ENCODE measurements at regions not wholly inside any gene's neighbourhood (a gene's known extent, or its start where the extent isn't known, plus 50 kb on each side); places are given as distances from the start of the nearest gene placed in this dataset.

DNA sequence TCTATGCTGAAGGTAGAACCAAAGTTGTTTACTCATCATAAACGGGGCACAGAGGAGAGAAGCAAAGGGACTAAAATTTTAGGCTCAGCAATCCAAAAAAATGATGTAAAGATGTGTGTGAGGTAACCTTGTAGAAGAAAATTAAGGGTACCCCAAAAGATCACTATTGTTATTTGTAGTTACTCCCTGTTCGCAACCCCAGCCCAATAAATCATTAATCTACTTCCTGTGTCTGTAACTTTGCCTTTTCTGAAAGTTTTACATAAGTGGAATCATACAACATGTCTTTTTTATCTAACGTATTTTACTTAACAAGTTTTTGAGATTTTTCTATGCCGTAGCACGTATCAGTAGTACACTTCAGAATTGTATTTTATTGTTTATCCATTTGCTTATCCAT is 1114.8 kb upstream of the GJE1 start:
- DNase-seq (ENCODE audit: low spot score) (no peak), FAIRE-seq (no peak)

DNA sequence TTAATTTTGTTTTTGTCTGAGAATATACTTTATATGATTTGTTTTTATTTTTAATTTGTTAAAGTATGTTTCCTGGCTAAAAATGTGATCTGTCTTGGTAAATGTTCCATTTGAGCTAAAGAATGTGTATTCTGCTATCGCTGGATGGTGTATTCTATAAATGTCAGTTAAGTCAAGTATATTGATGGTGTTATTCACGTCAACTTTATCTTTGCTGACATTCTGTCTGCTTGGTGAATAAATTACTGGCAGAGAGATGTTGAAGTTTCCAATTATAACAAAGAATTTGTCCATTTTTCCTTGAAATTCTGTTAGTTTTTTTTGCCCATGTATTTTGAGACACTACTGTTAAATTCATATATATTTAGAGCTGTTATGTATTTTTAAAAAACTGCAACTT is 1131.8 kb upstream of the GJE1 start:
- FAIRE-seq (no peak), DNase-seq (ENCODE audit: low spot score) (no peak)

DNA sequence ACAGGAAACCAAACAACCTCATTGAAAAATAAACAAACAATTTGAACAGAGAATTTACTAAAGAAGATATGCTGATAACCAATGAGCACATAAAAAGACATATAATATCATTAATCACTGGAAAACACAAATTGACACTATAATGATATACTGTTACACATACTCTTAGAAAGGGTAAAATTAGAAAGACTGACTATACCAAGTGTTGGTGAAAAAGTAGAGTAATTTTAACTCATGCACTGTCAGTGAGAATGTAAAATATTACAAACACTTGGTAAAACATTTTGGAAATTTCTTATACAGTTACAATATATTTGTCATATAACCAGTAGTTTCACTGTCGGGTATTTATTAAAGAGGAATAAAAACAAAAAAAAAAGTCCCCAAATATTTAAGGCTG is 1139.2 kb upstream of the GJE1 start:
- FAIRE-seq (no peak), DNase-seq (ENCODE audit: low spot score) (no peak)

DNA sequence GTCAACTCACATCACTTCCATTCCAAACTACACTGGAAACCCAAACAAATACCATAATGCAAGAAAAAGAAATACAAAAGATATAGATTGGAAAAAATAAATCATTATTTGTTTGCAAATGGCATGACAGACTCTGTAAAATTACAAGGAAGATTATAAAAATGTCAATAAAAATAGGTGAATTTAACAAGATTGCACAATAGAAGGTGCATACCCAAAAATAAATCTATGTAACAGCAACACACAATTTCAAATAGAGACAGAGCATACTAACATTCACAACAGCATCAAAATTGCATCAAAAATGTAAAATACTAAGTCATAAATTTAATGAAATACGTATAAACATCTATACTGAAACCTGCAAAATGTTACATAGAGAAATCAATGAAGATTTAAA is 1140.0 kb upstream of the GJE1 start:
- FAIRE-seq = no peak

GRCh38 chr6:140988780-140989179 is 1143.9 kb upstream of the GJE1 start:
- no peak for FAIRE-seq
- no peak for DNase-seq (ENCODE audit: low spot score)

More for the DNA sequence above, 1140.0 kb upstream of the GJE1 start:
- DNase-seq (ENCODE audit: low spot score) = no peak

- FAIRE-seq (no peak), DNase-seq (ENCODE audit: low spot score) (no peak)
These were observed 1145.2 kb upstream of the GJE1 start for GRCh38 chr6:140987364-140988155.

GRCh38 chr6:140985679-140986275 is 1146.9 kb upstream of the GJE1 start:
- FAIRE-seq = no peak
- DNase-seq (ENCODE audit: low spot score) = no peak

DNA sequence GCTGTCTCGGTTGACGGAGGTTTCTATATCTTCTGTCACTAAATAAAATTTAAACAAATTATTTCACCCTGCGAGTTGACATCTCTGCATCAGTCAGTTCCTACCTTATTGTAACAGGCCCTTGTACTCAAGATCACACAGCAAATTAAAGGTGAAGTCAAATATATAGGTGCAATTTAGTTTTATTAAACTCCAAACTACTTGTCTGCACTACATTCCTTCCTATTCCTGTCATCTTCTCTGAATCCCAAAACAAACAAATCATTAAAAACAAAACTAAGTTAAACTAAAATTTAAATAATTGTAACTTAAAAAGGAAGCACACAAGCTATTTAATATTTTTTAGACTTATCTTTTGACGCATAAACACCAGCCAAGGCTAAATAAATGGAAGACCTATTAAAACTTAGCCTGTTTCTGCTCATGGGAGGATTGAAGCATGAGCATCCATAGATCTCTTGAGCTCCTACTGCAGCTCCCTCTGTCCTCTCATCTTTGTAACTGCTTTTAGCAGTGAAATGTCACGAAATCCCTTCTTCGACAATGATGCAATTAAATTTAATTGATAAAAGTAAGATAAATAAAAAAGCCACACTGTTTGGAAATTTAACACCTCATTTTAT is 1152.3 kb upstream of the GJE1 start:
- no peak for FAIRE-seq
- no peak for DNase-seq (ENCODE audit: low spot score)

DNA sequence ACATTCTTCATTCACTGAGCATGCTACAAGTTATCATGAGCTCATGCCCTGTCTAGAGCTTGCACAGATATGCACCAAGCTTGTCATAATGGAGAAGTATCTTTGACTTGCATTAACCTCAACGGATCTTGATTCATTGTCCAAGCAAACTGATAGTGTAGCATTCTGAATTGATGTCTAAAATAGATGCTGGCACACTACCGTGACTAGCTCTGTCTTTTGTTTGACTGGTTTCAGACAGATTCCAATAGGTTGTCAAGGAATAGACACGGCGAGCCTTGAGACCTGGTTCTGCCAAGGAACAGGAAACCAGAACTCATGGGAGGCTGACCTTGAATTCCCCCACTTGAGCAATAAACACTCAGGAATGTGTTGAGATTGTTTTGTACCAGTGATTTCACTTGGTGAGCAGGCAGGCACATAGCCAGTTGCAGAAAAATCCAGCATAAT is 1153.1 kb upstream of the GJE1 start:
- DNase-seq (ENCODE audit: low spot score) = no peak
- no peak for FAIRE-seq

DNA sequence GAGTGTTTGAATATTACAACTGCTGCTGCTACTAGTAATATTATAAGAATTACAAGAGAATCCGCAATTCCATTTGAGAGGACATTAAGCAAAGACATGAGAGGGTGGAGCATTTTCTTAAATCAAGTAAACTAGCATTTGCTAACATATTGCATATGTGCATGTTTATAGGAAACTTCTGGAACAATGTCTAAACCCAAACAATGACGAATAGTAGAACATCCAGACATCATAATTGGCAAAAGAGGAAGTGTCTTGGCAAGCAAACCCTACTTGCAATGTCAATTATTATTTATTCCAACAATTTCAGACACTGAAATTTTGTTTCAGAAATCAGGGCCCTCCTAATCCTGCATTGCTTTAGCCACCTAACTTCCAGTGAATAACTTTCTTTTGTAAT is 1155.3 kb upstream of the GJE1 start:
- FAIRE-seq (no peak), DNase-seq (ENCODE audit: low spot score) (no peak)

DNA sequence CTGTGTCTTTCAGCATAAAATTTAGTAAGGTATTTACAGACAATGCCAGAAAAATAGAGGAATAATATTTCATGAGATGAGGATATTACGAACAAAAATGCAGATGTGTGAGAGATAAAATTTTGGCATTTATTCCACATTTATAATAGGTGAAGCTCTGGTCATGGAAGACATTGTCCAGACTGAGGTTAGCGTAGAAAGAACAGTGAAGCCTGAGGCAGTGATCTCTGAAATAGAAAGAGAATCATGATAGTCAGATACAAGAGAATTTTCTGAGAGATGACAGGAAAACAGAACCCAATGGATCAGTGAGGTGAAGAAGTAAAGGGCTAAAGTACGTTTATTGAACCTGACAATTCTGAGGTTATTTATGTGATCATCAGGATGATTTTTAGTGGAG is 1155.9 kb upstream of the GJE1 start:
- DNase-seq (ENCODE audit: low spot score) (no peak), FAIRE-seq (no peak)

- FAIRE-seq = no peak
- no peak for DNase-seq (ENCODE audit: low spot score)
These were observed 1162.2 kb upstream of the GJE1 start for GRCh38 chr6:140970485-140970884.

DNA sequence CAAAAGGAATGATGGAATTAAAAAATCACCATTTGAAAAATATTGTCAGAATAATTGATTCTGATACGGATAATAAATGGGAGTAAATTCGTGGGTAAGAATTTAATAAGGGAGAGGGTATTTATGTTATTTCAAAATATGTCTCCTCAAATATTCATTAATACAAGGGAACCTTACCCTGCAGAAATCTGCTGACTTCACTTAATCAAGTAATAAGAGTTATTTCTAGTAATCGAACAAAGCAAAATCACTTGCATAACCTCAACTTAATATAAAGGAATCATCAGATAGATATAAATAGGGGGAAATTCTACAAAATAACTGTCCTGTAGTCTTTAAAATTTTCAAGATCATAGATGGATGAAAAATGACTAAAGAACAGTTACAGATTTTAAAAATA is 1164.7 kb upstream of the GJE1 start:
- DNase-seq (ENCODE audit: low spot score) = no peak
- no peak for FAIRE-seq

GRCh38 chr6:140966676-140967075 is 1166.0 kb upstream of the GJE1 start:
- no peak for DNase-seq (ENCODE audit: low spot score)
- FAIRE-seq = no peak

- no peak for DNase-seq (ENCODE audit: low spot score)
These were observed 1172.2 kb upstream of the GJE1 start for GRCh38 chr6:140960566-140960965.

DNA sequence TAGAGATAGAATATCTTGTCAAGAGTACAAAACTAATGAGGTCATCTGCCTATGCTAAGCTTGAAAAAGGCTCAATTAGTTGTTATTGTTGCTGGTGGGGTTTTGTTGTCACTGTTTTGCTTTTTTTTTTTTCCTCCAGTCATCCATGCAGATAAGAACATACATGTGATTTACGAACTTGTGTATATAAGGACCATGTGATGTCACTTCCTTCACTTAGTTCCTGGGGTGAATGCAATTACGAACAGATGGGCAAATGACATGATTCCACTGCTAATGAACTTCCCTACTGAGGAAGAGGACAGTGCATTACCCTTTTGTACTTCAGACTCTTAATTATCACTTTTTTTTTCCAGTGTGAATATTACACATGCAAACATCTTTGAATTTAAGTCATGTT is 1175.3 kb upstream of the GJE1 start:
- DNase-seq (ENCODE audit: low spot score) = no peak
- no peak for FAIRE-seq

More at GRCh38 chr6:140960566-140960965, 1172.2 kb upstream of the GJE1 start:
- FAIRE-seq = no peak

GRCh38 chr6:140956571-140957369 is 1176.0 kb upstream of the GJE1 start:
- no peak for FAIRE-seq
- DNase-seq (ENCODE audit: low spot score) = no peak

DNA sequence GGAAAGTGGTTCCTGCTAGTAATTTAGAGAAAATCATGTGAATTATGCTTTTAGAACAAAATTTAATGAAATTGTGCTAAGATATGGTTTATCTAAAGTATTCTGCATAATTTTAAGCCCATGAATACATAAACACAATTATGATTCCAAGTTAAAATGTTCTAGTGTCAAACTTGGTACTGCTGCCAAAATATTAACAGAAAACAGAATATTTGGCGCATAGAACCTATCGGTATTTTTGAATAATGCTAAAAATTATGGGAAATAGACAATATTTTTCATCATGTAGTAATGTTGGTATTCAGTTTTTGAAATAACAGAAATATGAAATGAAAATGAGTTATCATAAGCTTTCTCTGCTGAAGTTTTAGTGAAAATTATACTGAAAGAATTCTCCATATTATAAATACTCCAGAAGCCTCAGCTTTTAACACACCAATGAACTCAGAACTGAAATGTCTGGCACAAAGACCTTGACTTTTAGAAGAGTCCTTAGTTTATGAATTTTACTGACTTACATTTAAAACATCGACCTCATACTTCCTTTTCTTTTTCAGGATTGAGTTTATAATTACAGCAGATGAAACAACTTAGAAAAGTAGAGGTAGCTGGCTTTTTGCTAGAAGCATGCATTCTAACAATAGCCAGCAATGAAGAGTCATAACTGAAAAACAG is 1192.3 kb upstream of the GJE1 start:
- no peak for DNase-seq (ENCODE audit: low spot score)

DNA sequence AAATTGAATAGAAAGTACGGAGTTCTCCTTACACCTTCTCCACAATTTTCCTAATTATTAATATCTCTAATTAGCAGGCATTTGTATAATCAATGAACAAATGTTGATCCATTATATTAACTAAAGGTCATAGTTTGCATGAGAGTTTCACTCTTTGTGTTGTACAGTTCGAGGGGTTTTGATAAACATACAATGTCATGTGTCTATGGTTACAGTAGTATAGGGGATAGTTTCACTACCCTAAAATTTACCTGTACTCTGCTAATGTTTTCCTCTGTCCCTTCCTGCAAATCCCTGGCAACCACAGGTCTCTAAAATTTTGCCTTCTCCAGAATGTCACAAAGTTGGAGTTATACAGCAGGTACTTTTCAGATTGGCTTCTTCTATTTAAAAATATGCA is 1199.8 kb upstream of the GJE1 start:
- FAIRE-seq = no peak
- no peak for DNase-seq (ENCODE audit: low spot score)

More for the DNA sequence above, 1192.3 kb upstream of the GJE1 start:
- FAIRE-seq = no peak

GRCh38 chr6:140931581-140931980 is 1201.1 kb upstream of the GJE1 start:
- no peak for FAIRE-seq

GRCh38 chr6:140929121-140929520 is 1203.6 kb upstream of the GJE1 start:
- FAIRE-seq = no peak
- DNase-seq (ENCODE audit: low spot score) = no peak

More at GRCh38 chr6:140931581-140931980, 1201.1 kb upstream of the GJE1 start:
- DNase-seq (ENCODE audit: low spot score) = no peak

All from RCC 7860 (cell line).